SH-SY5Y (cell line): ENCODE measurements at regions not wholly inside any gene's neighbourhood (a gene's known extent, or its start where the extent isn't known, plus 50 kb on each side); places are given as distances from the start of the nearest gene placed in this dataset.

ENCODE experiments used
- GATA2 ChIP-seq: IDR thresholded peaks from 2 replicates; pipeline ENCODE4 v1.6.1; 2011; ENCODE audit warnings: mild to moderate bottlenecking, low read depth, low read length
- GATA3 ChIP-seq: IDR thresholded peaks from 2 replicates; pipeline ENCODE4 v1.6.1; 2011; ENCODE audit warnings: low read depth, mild to moderate bottlenecking, low read length, moderate library complexity

GRCh38 chr10:83176901-83177300 lies 962.4 kb upstream of the GHITM start:
- TF ChIP-seq GATA3: no peak
- no peak for TF ChIP-seq GATA2
